Osteocyte (in vitro differentiated cells): ENCODE measurements at regions not wholly inside any gene's neighbourhood (a gene's known extent, or its start where the extent isn't known, plus 50 kb on each side); places are given as distances from the start of the nearest gene placed in this dataset.

Source experiments
- DNase-seq: peaks from one replicate; pipeline ENCODE4 v3.0.0; 2021; ENCODE audit warnings: mixed read lengths; ENCODE audit not compliant: unreplicated experiment; ENCODE audit errors: extremely low spot score
- H3K27ac Mint-ChIP-seq: one replicate; pipeline ENCODE4 v1.8.0; 2021; ENCODE audit warnings: mild to moderate bottlenecking, mixed read lengths; ENCODE audit not compliant: unreplicated experiment
- H3K27me3 Mint-ChIP-seq: one replicate; pipeline ENCODE4 v1.8.0; 2021; ENCODE audit warnings: mixed read lengths; ENCODE audit not compliant: unreplicated experiment
- H3K36me3 Mint-ChIP-seq: one replicate; pipeline ENCODE4 v1.8.0; 2021; ENCODE audit warnings: mixed read lengths; ENCODE audit not compliant: unreplicated experiment
- H3K4me1 Mint-ChIP-seq: one replicate; pipeline ENCODE4 v1.8.0; 2021; ENCODE audit warnings: mixed read lengths; ENCODE audit not compliant: unreplicated experiment
- H3K4me3 Mint-ChIP-seq: one replicate; pipeline ENCODE4 v1.8.0; 2021; ENCODE audit warnings: mild to moderate bottlenecking, moderate library complexity, mixed read lengths; ENCODE audit not compliant: unreplicated experiment
- H3K9me3 Mint-ChIP-seq: one replicate; pipeline ENCODE4 v1.8.0; 2021; ENCODE audit warnings: mixed read lengths; ENCODE audit not compliant: unreplicated experiment
- CTCF ChIP-seq: fragments of 200-600 bp; sonication (generic); IDR thresholded peaks from 2 replicates; pipeline ENCODE4 v1.5.0; 2021; ENCODE audit warnings: antibody characterized with exemption, mild to moderate bottlenecking, moderate library complexity

GRCh38 chr9:120183615-120184014, 396.4 kb downstream of the CDK5RAP2 start:
- DNase-seq, result no peak
- Mint-ChIP-seq H3K4me3 (no peak overlapping the region), H3K27ac (no peak overlapping the region), H3K9me3 (no peaks in the 10 kb centered on the region), H3K4me1 (no peaks in the 10 kb centered on the region), H3K27me3 (no peaks in the 10 kb centered on the region), H3K36me3 (no peaks in the 10 kb centered on the region)
- TF ChIP-seq CTCF, result no peak

GRCh38 chr9:120182011-120182410, 398.0 kb downstream of the CDK5RAP2 start:
- Mint-ChIP-seq H3K27ac (no peak overlapping the region), H3K4me3 (no peak overlapping the region), H3K36me3 (no peaks in the 10 kb centered on the region), H3K9me3 (no peaks in the 10 kb centered on the region), H3K4me1 (no peaks in the 10 kb centered on the region), H3K27me3 (no peaks in the 10 kb centered on the region)
- TF ChIP-seq CTCF, result no peak
- no peak for DNase-seq

- Mint-ChIP-seq H3K4me3 (no peak overlapping the region), H3K27ac (no peak overlapping the region), H3K27me3 (no peaks in the 10 kb centered on the region), H3K4me1 (no peaks in the 10 kb centered on the region), H3K9me3 (no peaks in the 10 kb centered on the region), H3K36me3 (no peaks in the 10 kb centered on the region)
- DNase-seq, result no peak
- no peak for TF ChIP-seq CTCF
These were observed 402.8 kb downstream of the CDK5RAP2 start for GRCh38 chr9:120177121-120177520.

DNA sequence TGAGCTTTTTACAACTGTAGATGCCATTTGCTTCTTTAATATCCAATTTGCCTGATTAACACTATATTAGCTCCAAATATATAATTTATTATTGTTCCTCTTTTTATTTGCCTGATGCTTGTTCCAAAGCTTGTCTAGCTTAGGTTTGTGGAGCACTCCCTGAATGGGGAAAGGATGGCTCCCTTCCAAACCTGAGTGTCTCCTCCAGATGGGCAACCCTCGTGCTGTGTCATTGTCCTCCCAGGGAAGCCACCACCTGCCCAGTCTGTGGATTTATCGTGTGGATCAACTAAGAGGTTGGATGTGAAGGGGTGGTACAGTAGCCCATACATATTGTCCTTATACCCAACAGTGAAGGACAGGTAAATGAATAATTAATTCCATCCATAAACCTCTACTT, 404.9 kb downstream of the CDK5RAP2 start:
- Mint-ChIP-seq H3K4me1 (no peaks in the 10 kb centered on the region), H3K27me3 (no peaks in the 10 kb centered on the region), H3K36me3 (no peaks in the 10 kb centered on the region), H3K9me3 (no peaks in the 10 kb centered on the region), H3K4me3 (no peak overlapping the region), H3K27ac (no peak overlapping the region)
- TF ChIP-seq CTCF, result no peak
- no peak for DNase-seq

DNA sequence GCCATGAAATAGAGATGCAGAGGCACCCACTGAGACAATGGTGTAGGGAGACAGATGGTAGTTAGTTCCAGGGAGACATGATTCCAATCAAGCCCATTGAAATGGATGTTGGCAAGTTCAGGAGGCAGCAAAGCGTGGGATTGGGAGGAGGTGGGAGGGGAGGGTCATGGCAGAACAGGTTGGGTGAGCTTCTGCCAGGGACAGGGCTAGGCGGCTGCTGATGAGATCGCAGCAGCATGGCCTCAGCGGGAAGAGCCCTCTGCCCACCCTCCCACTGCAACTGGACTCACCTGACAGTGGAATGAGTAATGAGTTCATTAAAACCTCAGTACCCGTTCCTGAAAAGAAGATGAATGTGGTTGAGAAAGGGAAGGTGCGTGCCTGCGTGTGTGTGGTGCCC, 418.2 kb downstream of the CDK5RAP2 start:
- Mint-ChIP-seq H3K9me3 (peaks cover 4% of the 10 kb centered on the region), H3K4me3 (no peak overlapping the region), H3K36me3 (no peaks in the 10 kb centered on the region), H3K27ac (no peak overlapping the region), H3K4me1 (no peaks in the 10 kb centered on the region), H3K27me3 (peaks cover 2% of the 10 kb centered on the region)
- no peak for TF ChIP-seq CTCF
- DNase-seq, result no peak
